Neural progenitor cell (in vitro differentiated cells): ENCODE measurements at regions not wholly inside any gene's neighbourhood (a gene's known extent, or its start where the extent isn't known, plus 50 kb on each side); places are given as distances from the start of the nearest gene placed in this dataset.
"Not testable (repeated sequence)": the region's sequence is repeated elsewhere in the genome, so short reads cannot be mapped to it uniquely, and the experiment has no call there.

Experiments used
- DNase-seq: peaks from one replicate; pipeline ENCODE4 v3.0.0-alpha.2; 2016; ENCODE audit warnings: low spot score
- H2AFZ ChIP-seq: fragments of 200-600 bp; sonication (generic); replicated peaks from 2 replicates; pipeline ENCODE4 v1.6.1; 2016; ENCODE audit warnings: antibody characterized with exemption
- H3F3A ChIP-seq: fragments of 200-600 bp; sonication (generic); 2 replicates; pipeline ENCODE4 v1.6.1; 2016; ENCODE audit warnings: antibody characterized with exemption, low read depth
- H3K27ac ChIP-seq: fragments of 200-600 bp; sonication (generic); 2 replicates; pipeline ENCODE4 v1.5.1; 2016; ENCODE audit warnings: mild to moderate bottlenecking
- H3K27me3 ChIP-seq: fragments of 200-600 bp; sonication (generic); 2 replicates; pipeline ENCODE4 v1.6.1; 2016; ENCODE audit warnings: mild to moderate bottlenecking, moderate library complexity
- H3K36me3 ChIP-seq: fragments of 200-600 bp; sonication (generic); 2 replicates; pipeline ENCODE4 v1.5.1; 2016
- H3K4me1 ChIP-seq: fragments of 200-600 bp; sonication (generic); 2 replicates; pipeline ENCODE4 v1.6.1; 2016; ENCODE audit warnings: mixed run types
- H3K4me2 ChIP-seq: fragments of 200-600 bp; sonication (generic); 2 replicates; pipeline ENCODE4 v1.6.1; 2016
- H3K4me3 ChIP-seq: fragments of 200-600 bp; sonication (generic); 2 replicates; pipeline ENCODE4 v1.5.1; 2016
- H3K79me2 ChIP-seq: fragments of 200-600 bp; sonication (generic); 2 replicates; pipeline ENCODE4 v1.6.1; 2016; ENCODE audit warnings: low read depth
- H3K9ac ChIP-seq: fragments of 200-600 bp; sonication (generic); 2 replicates; pipeline ENCODE4 v1.6.1; 2016
- H3K9me3 ChIP-seq: fragments of 200-600 bp; sonication (generic); 2 replicates; pipeline ENCODE4 v1.5.1; 2016; ENCODE audit warnings: low read depth
- H4K20me1 ChIP-seq: fragments of 200-600 bp; sonication (generic); 2 replicates; pipeline ENCODE4 v1.6.1; 2016; ENCODE audit warnings: low read depth
- H3K27ac Mint-ChIP-seq: 3 replicates; pipeline ENCODE4 v1.8.0; 2021; ENCODE audit warnings: mixed read lengths
- H3K27me3 Mint-ChIP-seq: 2 replicates; pipeline ENCODE4 v1.8.0; 2022; ENCODE audit warnings: low read depth, mild to moderate bottlenecking, inconsistent platforms, moderate library complexity, mixed read lengths; ENCODE audit not compliant: insufficient read depth
- H3K36me3 Mint-ChIP-seq: 3 replicates; pipeline ENCODE4 v1.8.0; 2021; ENCODE audit warnings: mixed read lengths
- H3K4me1 Mint-ChIP-seq: 3 replicates; pipeline ENCODE4 v1.8.0; 2021; ENCODE audit warnings: mixed read lengths
- H3K4me3 Mint-ChIP-seq: 3 replicates; pipeline ENCODE4 v1.8.0; 2021; ENCODE audit warnings: mild to moderate bottlenecking, moderate library complexity, mixed read lengths
- H3K9me3 Mint-ChIP-seq: 3 replicates; pipeline ENCODE4 v1.8.0; 2020; ENCODE audit warnings: mixed read lengths
- EZH2 ChIP-seq: fragments of 200-600 bp; sonication (generic); IDR thresholded peaks from 2 replicates; pipeline ENCODE4 v1.6.1; 2017; ENCODE audit warnings: antibody characterized with exemption, mild to moderate bottlenecking, moderate library complexity
- EZH2phosphoT487 ChIP-seq: fragments of 200-600 bp; sonication (generic); IDR thresholded peaks from 2 replicates; pipeline ENCODE4 v1.6.1; 2017; ENCODE audit warnings: antibody characterized with exemption
- TF ChIP-seq, protein P1 (sequence below): fragments of 200-600 bp; sonication (generic); IDR thresholded peaks from 2 replicates; pipeline ENCODE4 v1.5.1; 2017; ENCODE audit warnings: antibody characterized with exemption, mild to moderate bottlenecking

DNA sequence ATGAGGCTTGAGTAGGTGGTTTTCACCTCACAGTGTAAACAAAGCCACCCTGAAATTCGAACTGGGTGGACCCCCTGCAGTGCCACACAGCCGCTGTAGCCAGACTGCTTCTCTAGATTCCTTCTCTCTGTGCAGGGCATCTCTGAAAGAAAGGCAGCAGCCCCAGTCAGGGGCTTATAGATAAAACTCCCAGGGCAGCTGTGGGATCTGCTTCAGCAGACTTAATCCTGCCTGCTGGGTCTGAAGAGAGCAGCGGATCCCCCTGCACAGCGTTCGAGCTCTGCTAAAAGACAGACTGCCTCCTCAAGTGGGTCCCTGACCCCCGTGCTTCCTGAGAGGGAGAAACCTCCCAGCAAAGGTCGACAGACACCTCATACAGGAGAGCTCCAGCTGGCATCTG is 71.4 kb downstream of the CARTPT start:
- H3K4me1 Mint-ChIP-seq = peaks cover 19% of the 10 kb centered on the region

DNA sequence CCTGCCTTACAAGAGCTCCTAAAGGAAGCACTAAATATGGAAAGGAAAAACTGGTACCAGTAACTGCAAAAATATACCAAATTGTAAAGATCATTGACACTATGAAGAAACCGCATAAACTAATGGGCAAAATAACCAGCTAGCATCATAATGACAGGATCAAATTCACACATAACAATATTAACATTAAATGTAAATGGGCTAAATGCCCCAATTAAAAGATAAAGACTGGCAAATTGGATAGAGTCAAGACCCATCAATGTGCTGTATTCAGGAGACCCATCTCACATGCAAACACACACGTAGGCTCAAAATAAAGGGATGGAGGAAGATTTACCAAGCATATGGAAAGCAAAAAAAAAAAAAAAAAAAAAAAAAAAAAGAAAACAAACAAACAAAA is 73.0 kb downstream of the CARTPT start:
- H4K20me1 ChIP-seq, H3K4me3 ChIP-seq, H2AFZ ChIP-seq, H3K79me2 ChIP-seq, DNase-seq, H3K9me3 ChIP-seq, H3K27me3 Mint-ChIP-seq, H3K4me1 ChIP-seq, H3K36me3 Mint-ChIP-seq, H3K4me3 Mint-ChIP-seq, H3K27ac ChIP-seq, H3K4me1 Mint-ChIP-seq, H3K27ac Mint-ChIP-seq, H3K9ac ChIP-seq, H3K27me3 ChIP-seq, H3K4me2 ChIP-seq, H3K36me3 ChIP-seq: not testable (repeated sequence)
- H3F3A ChIP-seq = peaks cover 11% of the 10 kb centered on the region
- H3K9me3 Mint-ChIP-seq = peaks cover 40% of the 10 kb centered on the region

More for the DNA sequence above, 71.4 kb downstream of the CARTPT start:
- Histone ChIP-seq H3K27me3 (no peaks in the 10 kb centered on the region), H3K9ac (no peak overlapping the region), H3K4me3 (no peak overlapping the region), H3K79me2 (no peaks in the 10 kb centered on the region), H3K4me1 (peaks cover 20% of the 10 kb centered on the region), H3K36me3 (no peaks in the 10 kb centered on the region), H3K27ac (peak overlapping the region; percentile 53), H3K4me2 (peak overlapping the region; percentile 41), H2AFZ (no peak overlapping the region), H3F3A (peaks cover 11% of the 10 kb centered on the region), H4K20me1 (no peaks in the 10 kb centered on the region), H3K9me3 (peaks cover 3% of the 10 kb centered on the region)
- no peak overlapping the region for H3K27ac Mint-ChIP-seq
- DNase-seq = peak; percentile 57
- no peak for TF ChIP-seq EZH2phosphoT487
- TF ChIP-seq, protein P1, sequence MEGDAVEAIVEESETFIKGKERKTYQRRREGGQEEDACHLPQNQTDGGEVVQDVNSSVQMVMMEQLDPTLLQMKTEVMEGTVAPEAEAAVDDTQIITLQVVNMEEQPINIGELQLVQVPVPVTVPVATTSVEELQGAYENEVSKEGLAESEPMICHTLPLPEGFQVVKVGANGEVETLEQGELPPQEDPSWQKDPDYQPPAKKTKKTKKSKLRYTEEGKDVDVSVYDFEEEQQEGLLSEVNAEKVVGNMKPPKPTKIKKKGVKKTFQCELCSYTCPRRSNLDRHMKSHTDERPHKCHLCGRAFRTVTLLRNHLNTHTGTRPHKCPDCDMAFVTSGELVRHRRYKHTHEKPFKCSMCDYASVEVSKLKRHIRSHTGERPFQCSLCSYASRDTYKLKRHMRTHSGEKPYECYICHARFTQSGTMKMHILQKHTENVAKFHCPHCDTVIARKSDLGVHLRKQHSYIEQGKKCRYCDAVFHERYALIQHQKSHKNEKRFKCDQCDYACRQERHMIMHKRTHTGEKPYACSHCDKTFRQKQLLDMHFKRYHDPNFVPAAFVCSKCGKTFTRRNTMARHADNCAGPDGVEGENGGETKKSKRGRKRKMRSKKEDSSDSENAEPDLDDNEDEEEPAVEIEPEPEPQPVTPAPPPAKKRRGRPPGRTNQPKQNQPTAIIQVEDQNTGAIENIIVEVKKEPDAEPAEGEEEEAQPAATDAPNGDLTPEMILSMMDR = no peak
- no peak for TF ChIP-seq EZH2
- H3K9me3 Mint-ChIP-seq = peaks cover 36% of the 10 kb centered on the region
- peaks cover 3% of the 10 kb centered on the region for H3K36me3 Mint-ChIP-seq
- H3K27me3 Mint-ChIP-seq = peaks cover 5% of the 10 kb centered on the region
- no peak overlapping the region for H3K4me3 Mint-ChIP-seq

DNA sequence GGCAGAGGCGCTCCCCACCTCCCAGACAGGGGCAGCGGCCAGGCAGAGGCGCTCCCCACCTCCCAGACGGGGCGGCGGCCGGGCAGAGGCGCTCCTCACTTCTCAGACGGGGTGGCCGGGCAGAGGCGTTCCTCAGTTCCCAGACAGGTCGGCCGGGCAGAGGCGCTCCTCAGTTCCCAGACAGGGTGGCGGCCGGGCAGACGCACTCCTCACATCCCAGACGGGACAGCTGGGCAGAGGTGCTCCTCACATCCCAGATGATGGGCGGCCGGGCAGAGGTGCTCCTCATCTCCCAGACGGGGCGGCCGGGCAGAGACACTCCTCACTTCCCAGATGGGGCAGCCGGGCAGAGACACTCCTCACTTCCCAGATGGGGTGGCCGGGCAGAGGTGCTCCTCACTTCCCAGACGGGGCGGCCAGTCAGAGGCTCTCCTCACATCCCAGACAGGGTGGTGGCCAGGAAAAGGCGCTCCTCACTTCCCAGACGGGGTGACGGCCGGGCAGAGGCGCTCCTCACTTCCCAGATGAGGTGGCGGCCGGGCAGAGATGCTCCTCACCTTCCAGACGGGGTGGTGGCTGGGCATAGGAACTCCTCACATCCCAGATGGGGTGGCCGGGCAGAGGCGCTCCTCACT is 75.1 kb downstream of the CARTPT start:
- no peak overlapping the region for H3K4me2 ChIP-seq
- peaks cover 8% of the 10 kb centered on the region for H3K4me1 ChIP-seq
- H3K27ac Mint-ChIP-seq = no peak overlapping the region
- H3K27ac ChIP-seq = no peak overlapping the region
- H3K27me3 ChIP-seq = no peaks in the 10 kb centered on the region
- no peak for TF ChIP-seq EZH2
- TF ChIP-seq EZH2phosphoT487 = no peak
- TF ChIP-seq, protein P1 = no peak
- DNase-seq = no peak
- H3F3A ChIP-seq = peaks cover 11% of the 10 kb centered on the region
- no peaks in the 10 kb centered on the region for H3K4me1 Mint-ChIP-seq
- no peak overlapping the region for H3K9ac ChIP-seq
- no peak overlapping the region for H3K4me3 Mint-ChIP-seq
- peaks cover 3% of the 10 kb centered on the region for H3K36me3 Mint-ChIP-seq
- H2AFZ ChIP-seq = no peak overlapping the region
- H3K36me3 ChIP-seq = no peaks in the 10 kb centered on the region
- H3K9me3 Mint-ChIP-seq = peaks cover 48% of the 10 kb centered on the region
- no peaks in the 10 kb centered on the region for H4K20me1 ChIP-seq
- no peak overlapping the region for H3K4me3 ChIP-seq
- no peaks in the 10 kb centered on the region for H3K79me2 ChIP-seq
- H3K27me3 Mint-ChIP-seq = peaks cover 2% of the 10 kb centered on the region
- H3K9me3 ChIP-seq = peaks cover 4% of the 10 kb centered on the region

DNA sequence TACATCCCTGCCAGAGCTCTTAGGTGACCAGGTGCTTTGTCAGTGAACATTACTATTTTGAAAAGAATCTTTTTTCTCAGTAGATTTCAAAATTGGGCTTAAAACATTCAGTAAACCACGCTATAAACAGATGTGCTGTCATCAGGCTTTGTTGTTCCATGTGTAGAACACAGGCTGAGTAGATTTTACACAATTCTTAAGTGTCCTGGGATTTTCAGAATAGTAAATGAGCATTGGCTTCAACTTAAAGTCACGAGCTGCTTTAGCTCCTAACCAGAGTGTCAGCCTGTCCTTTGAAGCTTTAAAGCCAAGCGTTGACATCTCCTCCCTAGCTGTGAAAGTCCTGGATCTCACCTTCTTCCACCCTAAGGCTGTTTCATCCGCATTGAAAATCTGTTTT is 83.6 kb downstream of the CARTPT start:
- H3K4me3 ChIP-seq = no peak overlapping the region
- peaks cover 17% of the 10 kb centered on the region for H3K9me3 Mint-ChIP-seq
- no peaks in the 10 kb centered on the region for H3K36me3 ChIP-seq
- H3K9ac ChIP-seq = no peak overlapping the region
- no peak overlapping the region for H3K27ac ChIP-seq
- H3K27me3 ChIP-seq = no peaks in the 10 kb centered on the region
- H3K36me3 Mint-ChIP-seq = no peaks in the 10 kb centered on the region
- H3K27ac Mint-ChIP-seq = no peak overlapping the region
- DNase-seq = no peak
- H3F3A ChIP-seq = no peaks in the 10 kb centered on the region
- H2AFZ ChIP-seq = no peak overlapping the region
- H4K20me1 ChIP-seq = no peaks in the 10 kb centered on the region
- H3K4me3 Mint-ChIP-seq = no peak overlapping the region
- peaks cover 3% of the 10 kb centered on the region for H3K4me1 ChIP-seq
- TF ChIP-seq, protein P1 = no peak
- TF ChIP-seq EZH2 (no peak), EZH2phosphoT487 (no peak)
- H3K4me2 ChIP-seq = no peak overlapping the region
- H3K27me3 Mint-ChIP-seq = peaks cover 2% of the 10 kb centered on the region
- no peaks in the 10 kb centered on the region for H3K79me2 ChIP-seq
- peaks cover 18% of the 10 kb centered on the region for H3K4me1 Mint-ChIP-seq
- peaks cover 4% of the 10 kb centered on the region for H3K9me3 ChIP-seq
